Thoracic aorta (tissue), 2 donors: ENCODE measurements at regions not wholly inside any gene's neighbourhood (a gene's known extent, or its start where the extent isn't known, plus 50 kb on each side); places are given as distances from the start of the nearest gene placed in this dataset.
A peak's percentile ranks its signal among the peaks of the same experiment; 100 is the strongest.

Source experiments
- ATAC-seq: fragments of 150-250 bp; one replicate; pipeline ENCODE4 v1.8.0; 2017; ENCODE audit warnings: low read depth; ENCODE audit not compliant: insufficient number of reproducible peaks, low FRiP score
- DNase-seq: peaks from one replicate; pipeline ENCODE4 v3.0.0-alpha.2; 2020; ENCODE audit warnings: low spot score
- H3K27ac ChIP-seq, 2 donors: fragments of 200-600 bp; sonication (generic); 1 replicate in 1 of 2; 2 replicates in 1 of 2; pipeline ENCODE4 v1.5.1; 2016; ENCODE audit warnings: mild to moderate bottlenecking in 2 of 2, moderate library complexity in 2 of 2
- H3K27me3 ChIP-seq: fragments of 200-600 bp; sonication (generic); replicated peaks from 2 replicates; pipeline ENCODE4 v1.6.0; 2016; ENCODE audit warnings: mild to moderate bottlenecking; ENCODE audit not compliant: insufficient read depth
- H3K36me3 ChIP-seq: fragments of 200-600 bp; sonication (generic); one replicate; pipeline ENCODE4 v1.5.1; 2016
- H3K4me1 ChIP-seq, 2 donors: fragments of 200-600 bp; sonication (generic); 1 replicate in 1 of 2; 2 replicates in 1 of 2; pipeline versions ENCODE4 v1.5.1 to v1.6.0; 2016; ENCODE audit warnings: low read depth in 2 of 2, mild to moderate bottlenecking in 1 of 2; ENCODE audit not compliant: control insufficient read depth in 1 of 2
- H3K4me3 ChIP-seq: fragments of 200-600 bp; sonication (generic); 2 replicates; pipeline ENCODE4 v1.5.1; 2016; ENCODE audit warnings: mild to moderate bottlenecking
- H3K9me3 ChIP-seq: fragments of 200-600 bp; sonication (generic); 2 replicates; pipeline ENCODE4 v1.5.1; 2016
- CTCF ChIP-seq: fragments of 200-600 bp; sonication (generic); IDR thresholded peaks from one replicate; pipeline ENCODE4 v1.5.1; 2019; ENCODE audit warnings: antibody characterized with exemption

DNA sequence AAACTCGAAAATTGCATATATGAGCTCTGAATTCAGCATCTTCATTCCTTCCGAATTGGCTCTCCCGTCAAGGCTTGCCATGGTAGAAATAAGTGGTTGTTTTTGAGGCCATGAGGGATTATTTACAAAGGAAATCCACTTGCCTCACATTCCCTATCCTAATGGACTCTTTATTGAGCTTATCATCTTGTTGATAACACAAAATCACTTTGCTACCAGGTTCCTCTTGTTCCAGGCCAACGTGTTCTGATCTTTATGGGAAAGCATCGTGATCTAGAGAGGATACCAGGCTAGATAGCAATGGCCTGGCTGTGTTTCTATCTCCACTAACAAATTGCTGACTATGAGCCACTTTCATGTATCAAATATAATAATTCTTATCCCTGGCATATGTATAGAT is 811.7 kb downstream of the TLR4 start:
- TF ChIP-seq CTCF, result no peak
- Histone ChIP-seq H3K4me1 (no peaks in the 10 kb centered on the region), H3K9me3 (no peaks in the 10 kb centered on the region), H3K36me3 (no peaks in the 10 kb centered on the region), H3K27ac (no peak overlapping the region), H3K27me3 (no peaks in the 10 kb centered on the region), H3K4me3 (no peak overlapping the region)
- DNase-seq (no peak), ATAC-seq (no peak)

GRCh38 chr9:118521261-118521660 is 817.1 kb downstream of the TLR4 start:
- H3K36me3 ChIP-seq, result no peaks in the 10 kb centered on the region
- no peak for ATAC-seq
- no peak for DNase-seq
- no peaks in the 10 kb centered on the region for H3K27me3 ChIP-seq
- no peaks in the 10 kb centered on the region for H3K4me1 ChIP-seq
- no peaks in the 10 kb centered on the region for H3K9me3 ChIP-seq
- TF ChIP-seq CTCF, result no peak
- H3K27ac ChIP-seq, result no peak overlapping the region
- H3K4me3 ChIP-seq, result no peak overlapping the region

DNA sequence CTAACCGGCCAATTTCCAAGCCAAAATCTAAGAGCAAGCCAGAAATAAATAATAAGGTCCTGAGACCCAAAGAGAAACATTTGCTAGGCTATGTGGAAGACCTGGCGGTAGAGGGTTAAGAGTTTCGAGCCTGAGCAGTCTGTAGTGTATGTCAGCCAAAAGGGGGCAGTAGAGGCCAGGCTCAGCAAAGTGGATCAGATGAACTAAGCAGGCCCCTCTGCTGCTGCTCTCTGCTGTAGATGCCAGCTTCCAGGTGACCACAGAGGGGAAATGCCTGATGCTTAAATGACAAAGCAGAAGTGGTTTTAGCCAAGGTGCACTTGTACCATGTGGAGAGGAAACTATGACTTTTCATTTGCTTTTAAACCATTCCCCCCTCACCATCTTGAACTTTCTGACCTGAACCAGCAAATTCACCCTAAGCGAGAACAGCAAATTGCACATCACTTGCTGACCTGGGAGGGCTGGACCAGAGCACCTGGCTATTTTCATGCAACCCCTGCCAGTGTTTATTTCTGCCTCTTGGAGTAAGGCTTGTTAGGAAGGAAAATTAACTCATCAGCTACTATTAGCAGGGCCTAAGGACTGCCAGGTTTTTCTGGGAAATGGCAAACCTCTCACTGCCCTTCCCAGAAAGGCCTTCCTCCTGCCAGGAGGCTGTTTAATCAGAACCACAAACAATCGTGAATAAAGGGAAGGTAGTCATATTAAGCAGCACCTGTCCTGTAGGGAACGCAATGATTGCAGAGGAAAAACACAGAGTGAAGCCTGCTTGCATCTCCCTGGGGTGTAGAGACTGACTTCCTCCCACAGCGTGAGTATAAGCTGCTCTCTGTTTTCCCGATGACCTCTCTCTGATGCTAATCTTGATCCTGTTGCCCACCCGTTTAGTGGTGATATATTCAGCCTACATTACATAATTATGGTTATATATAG is 818.2 kb downstream of the TLR4 start:
- no peak for DNase-seq
- no peak overlapping the region for H3K4me3 ChIP-seq
- peak; percentile 54 for TF ChIP-seq CTCF
- H3K27ac ChIP-seq, result no peak overlapping the region
- no peaks in the 10 kb centered on the region for H3K9me3 ChIP-seq
- no peaks in the 10 kb centered on the region for H3K27me3 ChIP-seq
- no peaks in the 10 kb centered on the region for H3K4me1 ChIP-seq
- no peak for ATAC-seq
- H3K36me3 ChIP-seq, result no peaks in the 10 kb centered on the region

- no peak for ATAC-seq
- TF ChIP-seq CTCF, result no peak
- Histone ChIP-seq H3K4me1 (peaks cover 11 to 15% of the 10 kb centered on the region in 2 donors), H3K4me3 (no peak overlapping the region), H3K27ac (no peak overlapping the region), H3K9me3 (no peaks in the 10 kb centered on the region), H3K27me3 (no peaks in the 10 kb centered on the region), H3K36me3 (no peaks in the 10 kb centered on the region)
- DNase-seq, result no peak
Observed at GRCh38 chr9:118527261-118527660, 823.1 kb downstream of the TLR4 start.

- no peaks in the 10 kb centered on the region for H3K27me3 ChIP-seq
- DNase-seq (no peak), ATAC-seq (peak; percentile 70)
- peaks cover 11 to 15% of the 10 kb centered on the region in 2 donors for H3K4me1 ChIP-seq
- no peak for TF ChIP-seq CTCF
- no peaks in the 10 kb centered on the region for H3K36me3 ChIP-seq
- no peak overlapping the region for H3K4me3 ChIP-seq
- peak overlapping the region; percentile 46 for H3K27ac ChIP-seq
- no peaks in the 10 kb centered on the region for H3K9me3 ChIP-seq
Observed at GRCh38 chr9:118529210-118529609, 825.0 kb downstream of the TLR4 start.
